Peyer's patch (tissue), 4 donors: ENCODE measurements at regions not wholly inside any gene's neighbourhood (a gene's known extent, or its start where the extent isn't known, plus 50 kb on each side); places are given as distances from the start of the nearest gene placed in this dataset.

Source experiments
- POLR2A ChIP-seq, 2 donors: fragments of 450-650 bp; IDR thresholded peaks; one replicate each; pipeline ENCODE4 v1.5.1; 2017; ENCODE audit warnings: antibody characterized with exemption in 2 of 2, mild to moderate bottlenecking in 2 of 2, moderate library complexity in 2 of 2
- TF ChIP-seq, protein P1 (sequence below), 6 experiments: fragments of 450-650 bp in 4 of 6; fragments of 200-600 bp in 2 of 6; sonication (generic) in 1 of 6; IDR thresholded peaks; one replicate each; pipeline ENCODE4 v1.5.1; 2017 to 2019; ENCODE audit warnings: antibody characterized with exemption in 6 of 6, mild to moderate bottlenecking in 3 of 6, moderate library complexity in 1 of 6

DNA sequence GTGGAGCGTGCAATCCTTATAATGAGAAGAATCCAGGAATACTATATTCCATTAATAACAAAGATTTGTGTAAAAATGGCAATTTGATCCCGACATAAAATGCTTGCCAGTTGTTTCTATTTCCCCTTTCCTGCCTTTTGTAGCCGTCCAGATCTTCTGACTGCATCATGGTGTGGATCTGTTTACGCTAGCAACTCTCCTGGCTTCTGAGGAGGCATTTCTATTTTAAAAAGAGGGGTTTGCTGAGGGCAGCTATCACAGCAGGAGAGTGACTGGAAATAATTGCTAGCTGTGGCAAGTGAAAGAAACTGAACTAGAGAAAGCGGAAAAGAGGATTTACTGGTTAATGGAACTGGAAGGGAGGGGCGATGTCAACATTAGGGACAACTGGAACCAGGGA is 145.6 kb downstream of the ATP23 start:
- TF ChIP-seq, protein P1, sequence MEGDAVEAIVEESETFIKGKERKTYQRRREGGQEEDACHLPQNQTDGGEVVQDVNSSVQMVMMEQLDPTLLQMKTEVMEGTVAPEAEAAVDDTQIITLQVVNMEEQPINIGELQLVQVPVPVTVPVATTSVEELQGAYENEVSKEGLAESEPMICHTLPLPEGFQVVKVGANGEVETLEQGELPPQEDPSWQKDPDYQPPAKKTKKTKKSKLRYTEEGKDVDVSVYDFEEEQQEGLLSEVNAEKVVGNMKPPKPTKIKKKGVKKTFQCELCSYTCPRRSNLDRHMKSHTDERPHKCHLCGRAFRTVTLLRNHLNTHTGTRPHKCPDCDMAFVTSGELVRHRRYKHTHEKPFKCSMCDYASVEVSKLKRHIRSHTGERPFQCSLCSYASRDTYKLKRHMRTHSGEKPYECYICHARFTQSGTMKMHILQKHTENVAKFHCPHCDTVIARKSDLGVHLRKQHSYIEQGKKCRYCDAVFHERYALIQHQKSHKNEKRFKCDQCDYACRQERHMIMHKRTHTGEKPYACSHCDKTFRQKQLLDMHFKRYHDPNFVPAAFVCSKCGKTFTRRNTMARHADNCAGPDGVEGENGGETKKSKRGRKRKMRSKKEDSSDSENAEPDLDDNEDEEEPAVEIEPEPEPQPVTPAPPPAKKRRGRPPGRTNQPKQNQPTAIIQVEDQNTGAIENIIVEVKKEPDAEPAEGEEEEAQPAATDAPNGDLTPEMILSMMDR (IDR thresholded peaks at IDR 0.05), result no peak
- no peak for TF ChIP-seq POLR2A (IDR thresholded peaks at IDR 0.05)
